ENCODE measurements at regions not wholly inside any gene's neighbourhood (a gene's known extent, or its start where the extent isn't known, plus 50 kb on each side); places are given as distances from the start of the nearest gene placed in this dataset.

DNA sequence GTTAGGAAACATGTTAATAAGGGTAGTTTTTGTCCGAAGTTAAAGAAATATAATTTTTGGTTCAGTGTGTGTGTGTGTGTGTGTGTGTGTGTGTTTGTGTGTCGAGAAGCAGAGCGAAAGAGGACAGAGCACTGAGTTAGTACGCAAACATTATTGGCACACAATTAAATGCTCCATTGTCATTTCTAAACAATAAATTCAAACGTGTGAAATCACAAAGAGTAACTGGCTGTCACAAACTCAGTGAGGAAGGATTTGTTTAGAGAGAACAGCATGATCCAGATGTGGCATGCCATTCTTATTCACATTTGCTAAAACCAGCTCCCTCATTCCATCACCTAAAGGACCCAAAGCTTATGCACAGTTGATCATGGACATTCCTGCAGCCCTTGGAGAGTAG lies 970.8 kb downstream of the DTWD2 start:
- DNase-seq, result no peak
- WGBS, 2 donors, result 71 to 76% methylated on average over 5 of the region's 5 CpGs
- Histone ChIP-seq H3K36me3 (no peaks in the 10 kb centered on the region), H3K27me3 (no peaks in the 10 kb centered on the region), H3K27ac (no peak overlapping the region), H3K9me3 (no peaks in the 10 kb centered on the region), H3K4me3 (no peak overlapping the region), H3K4me1 (no peaks in the 10 kb centered on the region)
- TF ChIP-seq, protein P1, sequence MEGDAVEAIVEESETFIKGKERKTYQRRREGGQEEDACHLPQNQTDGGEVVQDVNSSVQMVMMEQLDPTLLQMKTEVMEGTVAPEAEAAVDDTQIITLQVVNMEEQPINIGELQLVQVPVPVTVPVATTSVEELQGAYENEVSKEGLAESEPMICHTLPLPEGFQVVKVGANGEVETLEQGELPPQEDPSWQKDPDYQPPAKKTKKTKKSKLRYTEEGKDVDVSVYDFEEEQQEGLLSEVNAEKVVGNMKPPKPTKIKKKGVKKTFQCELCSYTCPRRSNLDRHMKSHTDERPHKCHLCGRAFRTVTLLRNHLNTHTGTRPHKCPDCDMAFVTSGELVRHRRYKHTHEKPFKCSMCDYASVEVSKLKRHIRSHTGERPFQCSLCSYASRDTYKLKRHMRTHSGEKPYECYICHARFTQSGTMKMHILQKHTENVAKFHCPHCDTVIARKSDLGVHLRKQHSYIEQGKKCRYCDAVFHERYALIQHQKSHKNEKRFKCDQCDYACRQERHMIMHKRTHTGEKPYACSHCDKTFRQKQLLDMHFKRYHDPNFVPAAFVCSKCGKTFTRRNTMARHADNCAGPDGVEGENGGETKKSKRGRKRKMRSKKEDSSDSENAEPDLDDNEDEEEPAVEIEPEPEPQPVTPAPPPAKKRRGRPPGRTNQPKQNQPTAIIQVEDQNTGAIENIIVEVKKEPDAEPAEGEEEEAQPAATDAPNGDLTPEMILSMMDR (IDR thresholded peaks at IDR 0.05), result no peak
- intact Hi-C loops (cut with DNase I), result no loop called here

DNA sequence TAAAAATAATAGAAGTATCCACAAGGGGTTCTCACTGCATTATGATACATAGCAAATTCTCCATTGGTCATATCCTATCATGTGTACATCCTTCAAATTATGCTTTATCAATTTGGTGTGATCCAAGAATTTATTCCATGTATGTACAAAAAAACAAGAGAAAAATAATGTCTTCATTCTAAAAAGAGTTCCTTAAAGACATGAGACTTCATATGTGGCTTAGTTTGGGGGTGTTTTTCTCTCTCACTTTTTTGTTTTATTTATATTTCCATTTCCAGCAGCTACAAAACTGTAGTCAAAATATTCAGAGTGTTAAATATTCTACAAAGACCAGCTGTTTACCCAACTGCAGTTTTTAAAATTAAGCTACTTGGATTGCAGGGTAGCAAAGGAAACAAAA lies 972.0 kb downstream of the DTWD2 start:
- DNase-seq, result no peak
- Histone ChIP-seq H3K4me3 (no peak overlapping the region), H3K4me1 (no peaks in the 10 kb centered on the region), H3K27ac (no peak overlapping the region), H3K9me3 (no peaks in the 10 kb centered on the region), H3K27me3 (no peaks in the 10 kb centered on the region), H3K36me3 (no peaks in the 10 kb centered on the region)
- TF ChIP-seq, protein P1 (IDR thresholded peaks at IDR 0.05), result no peak
- TF ChIP-seq POLR2A (IDR thresholded peaks at IDR 0.05), result no peak
- intact Hi-C loops (cut with DNase I), result no loop called here

DNA sequence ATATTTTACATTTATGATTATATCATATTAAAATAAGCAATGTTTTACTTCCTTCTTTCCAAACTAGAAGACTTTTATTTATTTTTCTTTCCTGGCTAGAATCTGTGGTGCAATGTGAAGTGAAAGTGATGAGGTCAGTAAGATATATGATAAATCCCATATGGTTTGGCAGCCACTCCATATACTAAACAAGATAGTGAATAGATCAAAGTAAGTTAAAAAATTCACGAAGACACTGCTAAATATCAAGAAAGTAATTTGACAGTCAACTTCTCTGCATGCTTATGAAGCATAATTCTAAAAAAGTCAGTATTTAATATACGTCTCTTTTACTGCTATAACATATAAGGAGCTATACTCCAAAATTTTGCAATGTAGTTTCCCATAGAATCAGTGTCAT lies 972.8 kb downstream of the DTWD2 start:
- TF ChIP-seq, protein P1 (IDR thresholded peaks at IDR 0.05), result no peak
- TF ChIP-seq POLR2A (IDR thresholded peaks at IDR 0.05), result no peak
- Histone ChIP-seq H3K27me3 (no peaks in the 10 kb centered on the region), H3K27ac (no peak overlapping the region), H3K36me3 (no peaks in the 10 kb centered on the region), H3K4me1 (no peaks in the 10 kb centered on the region), H3K4me3 (no peak overlapping the region), H3K9me3 (no peaks in the 10 kb centered on the region)
- intact Hi-C loops (cut with DNase I), result no loop called here
- 75 to 80% methylated on average over 2 of the region's 2 CpGs for WGBS, 2 donors
- DNase-seq, result no peak

DNA sequence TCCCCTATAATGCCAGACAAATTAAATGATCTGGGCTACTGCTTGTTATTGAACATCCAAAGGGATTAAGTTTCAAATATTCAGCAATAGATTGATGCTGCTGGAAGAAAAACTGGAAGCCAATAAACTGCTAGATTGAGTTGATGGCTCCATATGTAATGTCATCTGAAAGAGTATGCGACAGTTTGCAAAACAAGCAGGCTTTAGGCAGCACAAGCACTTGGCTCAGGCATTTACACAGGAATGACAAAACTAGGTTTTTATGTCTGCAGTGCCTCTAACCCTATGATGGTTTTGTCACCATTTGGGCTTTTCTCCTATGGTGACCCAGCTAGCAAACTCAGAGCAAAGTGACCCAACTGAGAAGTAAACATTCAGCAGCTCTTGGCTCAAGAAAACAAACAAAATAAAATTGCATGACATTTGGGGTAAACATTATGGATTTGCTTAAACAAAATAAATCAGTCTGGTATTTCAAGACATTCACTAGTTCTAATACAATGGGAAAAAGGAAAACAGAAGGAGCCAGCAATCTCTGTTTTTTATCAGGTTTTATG lies 978.5 kb downstream of the DTWD2 start:
- TF ChIP-seq, protein P1 (IDR thresholded peaks at IDR 0.05), result no peak
- no peak for TF ChIP-seq POLR2A (IDR thresholded peaks at IDR 0.05)
- no peaks in the 10 kb centered on the region for H3K9me3 ChIP-seq
- no peak for DNase-seq
- WGBS, 2 donors, result 50 to 55% methylated on average over 1 of the region's 1 CpG
- H3K4me1 ChIP-seq, result no peaks in the 10 kb centered on the region
- H3K4me3 ChIP-seq, result no peak overlapping the region
- H3K27me3 ChIP-seq, result no peaks in the 10 kb centered on the region
- intact Hi-C loops (cut with DNase I), result no loop called here
- no peak overlapping the region for H3K27ac ChIP-seq
- no peaks in the 10 kb centered on the region for H3K36me3 ChIP-seq

DNA sequence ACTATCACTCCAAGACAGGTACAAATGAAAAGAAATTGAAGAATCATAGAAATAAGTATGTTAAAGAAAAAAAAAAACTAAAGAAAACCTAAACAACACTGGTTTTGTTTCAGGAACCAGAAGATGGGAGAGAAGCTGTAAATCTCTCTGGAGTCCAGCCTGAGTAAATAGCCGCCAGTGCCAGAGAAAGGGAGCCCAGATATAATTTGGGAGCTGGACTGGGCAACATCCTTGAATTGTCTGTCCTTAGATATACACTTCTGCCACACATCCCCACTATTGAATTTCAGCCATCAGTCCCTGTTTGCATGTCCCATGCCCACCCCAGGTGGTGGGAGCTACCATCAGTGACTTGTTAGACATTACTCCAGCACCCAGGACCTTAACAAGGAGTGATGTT lies 979.6 kb downstream of the DTWD2 start:
- no peak for DNase-seq
- no peaks in the 10 kb centered on the region for H3K27me3 ChIP-seq
- H3K36me3 ChIP-seq, result no peaks in the 10 kb centered on the region
- H3K9me3 ChIP-seq, result no peaks in the 10 kb centered on the region
- TF ChIP-seq, protein P1 (IDR thresholded peaks at IDR 0.05), result no peak
- TF ChIP-seq POLR2A (IDR thresholded peaks at IDR 0.05), result no peak
- 62 to 84% methylated on average over 1 of the region's 1 CpG for WGBS, 2 donors
- H3K27ac ChIP-seq, result no peak overlapping the region
- H3K4me1 ChIP-seq, result no peaks in the 10 kb centered on the region
- intact Hi-C loops (cut with DNase I), result no loop called here
- H3K4me3 ChIP-seq, result no peak overlapping the region
